Lower lobe of right lung (tissue), 2 donors: ENCODE measurements at regions not wholly inside any gene's neighbourhood (a gene's known extent, or its start where the extent isn't known, plus 50 kb on each side); places are given as distances from the start of the nearest gene placed in this dataset.

Source experiments
- ATAC-seq, 2 donors: fragments of 200-7000 bp; cut with Tn5 transposase; one replicate each; pipeline ENCODE4 v1.9.1; 2020 to 2022; ENCODE audit warnings: mild to moderate bottlenecking in 2 of 2, moderate library complexity in 2 of 2
- DNase-seq: peaks from one replicate; pipeline ENCODE4 v3.0.0-alpha.2; 2020
- H3K27ac ChIP-seq: fragments of 200-600 bp; one replicate; pipeline ENCODE4 v1.8.0; 2022
- H3K27me3 ChIP-seq: fragments of 200-600 bp; one replicate; pipeline ENCODE4 v1.8.0; 2022; ENCODE audit warnings: low read depth
- H3K36me3 ChIP-seq: fragments of 200-600 bp; one replicate; pipeline ENCODE4 v1.8.0; 2022; ENCODE audit warnings: mild to moderate bottlenecking
- H3K4me1 ChIP-seq: fragments of 200-600 bp; one replicate; pipeline ENCODE4 v1.8.0; 2022
- H3K4me3 ChIP-seq: fragments of 200-600 bp; one replicate; pipeline ENCODE4 v1.8.0; 2022; ENCODE audit warnings: mild to moderate bottlenecking
- H3K9me3 ChIP-seq: fragments of 200-600 bp; one replicate; pipeline ENCODE4 v1.8.0; 2022
- intact Hi-C: fragments of 100-400 bp; cut with DNase I; formaldehyde crosslinking; loops from one replicate; pipeline ENCODE4 v1.11.0; 2022
- TF ChIP-seq, protein P1 (sequence below): fragments of 200-600 bp; IDR thresholded peaks from one replicate; pipeline ENCODE4 v1.8.0; 2022; ENCODE audit warnings: antibody characterized with exemption, mild to moderate bottlenecking
- donor health status: DM: no; HTN: yes; CAD: no; lungs with severe emphysema.

DNA sequence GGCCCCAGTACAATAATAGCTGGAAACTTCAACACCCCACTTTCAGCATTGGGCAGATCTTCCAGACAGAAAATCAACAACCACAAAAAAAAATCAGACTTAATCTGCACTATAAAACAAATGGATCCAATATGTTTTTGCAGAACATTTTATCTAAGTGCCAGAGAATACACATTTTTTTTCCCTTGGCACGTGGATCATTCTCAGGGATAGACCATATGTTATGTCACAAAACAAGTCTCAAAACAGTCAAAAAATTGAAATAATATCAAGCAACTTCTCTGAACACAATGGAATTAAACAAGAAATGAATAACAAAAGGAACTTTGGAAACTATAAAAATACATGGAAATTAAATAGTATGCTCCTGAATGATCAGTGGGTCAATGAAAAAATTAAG is 576.3 kb downstream of the PCDH19 start:
- no peaks in the 10 kb centered on the region for H3K4me1 ChIP-seq
- H3K27ac ChIP-seq = no peak overlapping the region
- no peak for DNase-seq
- H3K4me3 ChIP-seq = no peak overlapping the region
- H3K27me3 ChIP-seq = no peaks in the 10 kb centered on the region
- ATAC-seq = no peak
- H3K36me3 ChIP-seq = no peaks in the 10 kb centered on the region
- intact Hi-C loops = no loop called here
- H3K9me3 ChIP-seq = no peaks in the 10 kb centered on the region
- TF ChIP-seq, protein P1, sequence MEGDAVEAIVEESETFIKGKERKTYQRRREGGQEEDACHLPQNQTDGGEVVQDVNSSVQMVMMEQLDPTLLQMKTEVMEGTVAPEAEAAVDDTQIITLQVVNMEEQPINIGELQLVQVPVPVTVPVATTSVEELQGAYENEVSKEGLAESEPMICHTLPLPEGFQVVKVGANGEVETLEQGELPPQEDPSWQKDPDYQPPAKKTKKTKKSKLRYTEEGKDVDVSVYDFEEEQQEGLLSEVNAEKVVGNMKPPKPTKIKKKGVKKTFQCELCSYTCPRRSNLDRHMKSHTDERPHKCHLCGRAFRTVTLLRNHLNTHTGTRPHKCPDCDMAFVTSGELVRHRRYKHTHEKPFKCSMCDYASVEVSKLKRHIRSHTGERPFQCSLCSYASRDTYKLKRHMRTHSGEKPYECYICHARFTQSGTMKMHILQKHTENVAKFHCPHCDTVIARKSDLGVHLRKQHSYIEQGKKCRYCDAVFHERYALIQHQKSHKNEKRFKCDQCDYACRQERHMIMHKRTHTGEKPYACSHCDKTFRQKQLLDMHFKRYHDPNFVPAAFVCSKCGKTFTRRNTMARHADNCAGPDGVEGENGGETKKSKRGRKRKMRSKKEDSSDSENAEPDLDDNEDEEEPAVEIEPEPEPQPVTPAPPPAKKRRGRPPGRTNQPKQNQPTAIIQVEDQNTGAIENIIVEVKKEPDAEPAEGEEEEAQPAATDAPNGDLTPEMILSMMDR = no peak

DNA sequence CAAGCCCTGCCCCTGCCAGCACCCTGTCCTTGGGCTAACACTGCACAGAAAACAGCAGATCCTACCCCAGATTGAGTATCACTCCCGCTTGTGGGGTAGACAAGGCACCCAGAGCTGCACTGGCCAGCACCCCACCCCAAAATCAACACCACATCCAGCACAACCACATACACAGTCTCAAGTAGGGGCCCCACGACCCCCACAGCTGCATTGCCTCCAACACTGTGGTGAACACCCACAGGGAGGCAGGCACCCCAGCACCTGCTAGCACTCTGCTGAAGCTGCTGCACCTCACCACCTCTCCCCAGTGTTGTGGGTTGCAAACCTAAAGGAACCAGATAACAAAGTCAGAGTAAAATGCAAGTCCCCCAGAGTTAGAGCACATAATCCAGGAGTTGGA is 589.9 kb downstream of the PCDH19 start:
- intact Hi-C loops = no loop called here
- H3K36me3 ChIP-seq = no peaks in the 10 kb centered on the region
- TF ChIP-seq, protein P1 = no peak
- ATAC-seq (no peak), DNase-seq (no peak)
- H3K4me1 ChIP-seq = no peaks in the 10 kb centered on the region
- no peaks in the 10 kb centered on the region for H3K27me3 ChIP-seq
- no peaks in the 10 kb centered on the region for H3K9me3 ChIP-seq
- no peak overlapping the region for H3K4me3 ChIP-seq
- H3K27ac ChIP-seq = no peak overlapping the region

GRCh38 chrX:99800016-99800415 is 610.1 kb downstream of the PCDH19 start:
- TF ChIP-seq, protein P1 = no peak
- H3K4me1 ChIP-seq = no peaks in the 10 kb centered on the region
- no peak for ATAC-seq

GRCh38 chrX:99798936-99799335 is 611.1 kb downstream of the PCDH19 start:
- Histone ChIP-seq H3K4me3 (no peak overlapping the region), H3K27ac (no peak overlapping the region), H3K9me3 (no peaks in the 10 kb centered on the region), H3K27me3 (no peaks in the 10 kb centered on the region), H3K4me1 (no peaks in the 10 kb centered on the region), H3K36me3 (no peaks in the 10 kb centered on the region)
- no peak for ATAC-seq
- intact Hi-C loops = no loop called here
- TF ChIP-seq, protein P1 = no peak
- no peak for DNase-seq

More at GRCh38 chrX:99800016-99800415, 610.1 kb downstream of the PCDH19 start:
- Histone ChIP-seq H3K9me3 (no peaks in the 10 kb centered on the region), H3K27me3 (no peaks in the 10 kb centered on the region), H3K4me3 (no peak overlapping the region), H3K27ac (no peak overlapping the region), H3K36me3 (no peaks in the 10 kb centered on the region)
- no peak for DNase-seq
- intact Hi-C loops = no loop called here

DNA sequence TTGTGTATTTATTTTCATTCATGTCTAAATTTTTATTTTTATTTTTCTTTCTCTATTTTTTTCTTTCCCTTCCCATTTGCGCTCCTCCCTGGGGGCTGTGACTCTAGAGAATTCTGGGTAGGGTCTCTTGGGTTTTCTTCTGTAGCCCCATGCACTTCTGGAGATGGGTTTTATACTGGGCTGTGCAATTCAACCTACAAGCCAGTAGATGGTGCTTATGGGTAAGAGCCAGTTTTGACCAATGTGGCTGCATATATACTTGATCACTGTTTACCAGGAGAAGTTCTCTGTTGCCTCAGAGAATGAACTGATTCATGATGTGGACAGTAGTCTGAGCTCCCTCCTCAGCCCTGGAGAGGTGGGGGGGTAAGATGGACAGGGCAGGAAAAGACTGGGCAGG is 614.6 kb downstream of the PCDH19 start:
- intact Hi-C loops = no loop called here
- ATAC-seq (no peak), DNase-seq (no peak)
- Histone ChIP-seq H3K27me3 (no peaks in the 10 kb centered on the region), H3K4me1 (no peaks in the 10 kb centered on the region), H3K36me3 (no peaks in the 10 kb centered on the region), H3K9me3 (no peaks in the 10 kb centered on the region), H3K4me3 (no peak overlapping the region), H3K27ac (no peak overlapping the region)
- TF ChIP-seq, protein P1 = no peak

DNA sequence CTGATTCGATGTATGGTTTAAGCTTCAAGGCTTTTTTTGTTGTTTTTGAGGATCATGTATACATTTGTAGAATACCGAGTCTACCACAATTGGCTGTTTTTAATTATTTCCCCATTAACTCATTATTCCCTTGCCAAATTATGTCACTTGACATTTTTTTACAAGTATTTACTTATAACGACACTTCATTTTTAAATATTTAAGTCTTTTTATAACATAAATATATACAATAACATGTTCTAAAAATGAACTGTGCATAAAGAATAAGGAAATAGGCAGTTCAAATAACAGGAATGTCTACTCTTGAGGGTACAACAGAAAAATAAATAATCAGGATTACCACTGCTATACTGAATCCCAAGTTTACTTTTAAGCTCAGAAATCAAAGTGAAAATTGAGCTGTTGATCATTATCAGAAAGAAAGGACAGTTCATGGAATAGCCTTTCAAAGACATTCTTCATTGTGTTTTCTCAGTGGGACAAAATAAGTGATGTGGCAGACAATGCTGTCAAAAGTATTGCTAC is 627.5 kb downstream of the PCDH19 start:
- H3K4me1 ChIP-seq = no peaks in the 10 kb centered on the region
- no peak overlapping the region for H3K4me3 ChIP-seq
- TF ChIP-seq, protein P1 = no peak
- no peak for DNase-seq
- ATAC-seq = no peak
- H3K9me3 ChIP-seq = no peaks in the 10 kb centered on the region
- intact Hi-C loops = no loop called here
- H3K27me3 ChIP-seq = no peaks in the 10 kb centered on the region
- H3K36me3 ChIP-seq = no peaks in the 10 kb centered on the region
- no peak overlapping the region for H3K27ac ChIP-seq
